ENCODE measurements at regions not wholly inside any gene's neighbourhood (a gene's known extent, or its start where the extent isn't known, plus 50 kb on each side); places are given as distances from the start of the nearest gene placed in this dataset.
"Not testable (repeated sequence)": the region's sequence is repeated elsewhere in the genome, so short reads cannot be mapped to it uniquely, and the experiment has no call there.

DNA sequence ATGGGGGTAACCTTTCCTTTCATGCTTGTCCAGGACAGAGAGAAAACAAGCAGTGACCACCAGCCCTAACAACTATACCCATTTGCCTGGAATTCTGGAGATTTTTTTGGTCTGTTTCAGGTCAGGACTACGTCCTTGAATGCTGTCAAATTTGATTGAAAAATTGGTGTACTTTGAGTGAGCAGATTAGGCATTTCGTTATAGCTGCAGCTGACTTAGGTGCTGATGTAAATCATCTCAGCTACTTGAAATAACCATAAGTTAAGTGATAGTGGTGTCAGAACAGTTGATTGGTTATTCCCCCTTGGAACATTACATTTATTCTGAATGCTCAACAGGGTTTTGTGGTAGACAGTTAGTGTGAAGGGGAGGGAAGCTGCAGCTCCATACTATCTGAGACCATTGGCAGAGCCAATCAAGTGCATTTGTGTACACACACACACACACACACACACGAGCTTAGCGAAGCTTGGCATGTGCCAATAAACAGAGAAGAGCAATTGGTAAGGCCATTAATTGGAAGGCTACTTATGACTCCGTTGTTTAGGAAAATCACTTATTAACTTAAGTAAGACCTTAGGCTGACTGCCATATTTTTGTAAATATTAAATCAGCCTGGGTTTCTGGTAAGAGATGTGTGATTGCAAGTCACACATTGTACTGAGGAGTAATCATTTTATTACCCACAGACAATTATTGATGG is 447.8 kb downstream of the MFSD1 start:
- Histone ChIP-seq H3K27ac (ENCODE audit: low read depth, low read length) (no peak overlapping the region), H3K9ac (ENCODE audit: low read depth in 1 of 2, low read length in 2 of 2) (no peak overlapping the region), H3K4me3 (ENCODE audit: low read depth in 1 of 2, low read length in 2 of 2) (no peak overlapping the region), H3K9me3 (ENCODE audit: control insufficient read depth in 1 of 2, low read length in 2 of 2) (peaks cover 0 to 10% of the 10 kb centered on the region in 2 donors), H3K4me1 (ENCODE audit: control insufficient read depth in 1 of 2, insufficient read depth in 2 of 2, low read length in 2 of 2) (no peaks in the 10 kb centered on the region), H3K36me3 (ENCODE audit: control insufficient read depth in 1 of 2, insufficient read depth in 2 of 2, low read length in 2 of 2) (no peaks in the 10 kb centered on the region), H3K27me3 (ENCODE audit: control insufficient read depth in 1 of 2, insufficient read depth in 2 of 2, low read length in 2 of 2) (no peaks in the 10 kb centered on the region)

DNA sequence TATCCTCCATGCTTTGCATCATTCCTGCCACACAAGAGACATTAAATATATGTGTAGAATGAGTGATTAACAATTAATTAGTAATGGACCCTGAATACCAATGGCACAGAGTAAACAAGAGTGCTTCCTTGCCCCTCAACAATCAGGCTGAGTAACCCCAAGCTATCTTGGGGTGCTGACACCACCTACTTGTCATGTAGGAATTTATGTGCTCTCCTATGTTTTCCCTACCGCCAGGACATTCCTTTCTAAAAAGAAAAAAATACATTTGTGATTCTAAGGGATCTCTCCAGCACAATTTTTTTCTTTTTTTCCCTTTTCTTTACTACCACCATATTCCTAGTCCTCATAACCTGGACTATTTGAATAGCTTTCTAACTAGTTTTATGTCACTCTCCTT is 449.1 kb downstream of the MFSD1 start:
- no peak overlapping the region for H3K27ac ChIP-seq (ENCODE audit: low read depth, low read length)
- no peaks in the 10 kb centered on the region for H3K36me3 ChIP-seq (ENCODE audit: control insufficient read depth in 1 of 2, insufficient read depth in 2 of 2, low read length in 2 of 2)
- H3K4me1 ChIP-seq (ENCODE audit: control insufficient read depth in 1 of 2, insufficient read depth in 2 of 2, low read length in 2 of 2), result no peaks in the 10 kb centered on the region
- peaks cover 0 to 10% of the 10 kb centered on the region in 2 donors for H3K9me3 ChIP-seq (ENCODE audit: control insufficient read depth in 1 of 2, low read length in 2 of 2)
- no peaks in the 10 kb centered on the region for H3K27me3 ChIP-seq (ENCODE audit: control insufficient read depth in 1 of 2, insufficient read depth in 2 of 2, low read length in 2 of 2)
- H3K4me3 ChIP-seq (ENCODE audit: low read depth in 1 of 2, low read length in 2 of 2), result no peak overlapping the region
- no peak overlapping the region for H3K9ac ChIP-seq (ENCODE audit: low read depth in 1 of 2, low read length in 2 of 2)

DNA sequence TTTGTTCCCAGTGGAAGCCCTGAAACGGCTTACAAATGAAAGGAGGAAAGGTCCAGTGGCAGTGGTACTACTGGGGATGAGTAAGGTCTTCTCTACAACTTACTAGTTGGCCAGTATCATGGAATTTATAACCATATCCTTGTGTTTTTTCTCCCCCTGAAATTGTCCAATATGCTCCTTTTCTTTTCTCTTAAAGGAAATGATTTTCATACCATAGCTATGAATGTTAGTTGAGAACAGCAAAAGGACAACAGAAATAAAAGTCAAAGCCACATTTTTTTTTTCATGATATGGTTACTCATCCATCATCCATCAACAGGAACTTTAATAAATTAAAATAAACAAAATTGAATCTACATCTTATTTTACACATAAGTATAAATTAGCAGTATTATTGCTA is 450.4 kb downstream of the MFSD1 start:
- no peak overlapping the region for H3K9ac ChIP-seq (ENCODE audit: low read depth in 1 of 2, low read length in 2 of 2)
- H3K9me3 ChIP-seq (ENCODE audit: control insufficient read depth in 1 of 2, low read length in 2 of 2), result peaks cover 0 to 10% of the 10 kb centered on the region in 2 donors
- no peaks in the 10 kb centered on the region for H3K4me1 ChIP-seq (ENCODE audit: control insufficient read depth in 1 of 2, insufficient read depth in 2 of 2, low read length in 2 of 2)
- no peak overlapping the region for H3K27ac ChIP-seq (ENCODE audit: low read depth, low read length)
- no peak overlapping the region for H3K4me3 ChIP-seq (ENCODE audit: low read depth in 1 of 2, low read length in 2 of 2)
- no peaks in the 10 kb centered on the region for H3K27me3 ChIP-seq (ENCODE audit: control insufficient read depth in 1 of 2, insufficient read depth in 2 of 2, low read length in 2 of 2)
- no peaks in the 10 kb centered on the region for H3K36me3 ChIP-seq (ENCODE audit: control insufficient read depth in 1 of 2, insufficient read depth in 2 of 2, low read length in 2 of 2)

DNA sequence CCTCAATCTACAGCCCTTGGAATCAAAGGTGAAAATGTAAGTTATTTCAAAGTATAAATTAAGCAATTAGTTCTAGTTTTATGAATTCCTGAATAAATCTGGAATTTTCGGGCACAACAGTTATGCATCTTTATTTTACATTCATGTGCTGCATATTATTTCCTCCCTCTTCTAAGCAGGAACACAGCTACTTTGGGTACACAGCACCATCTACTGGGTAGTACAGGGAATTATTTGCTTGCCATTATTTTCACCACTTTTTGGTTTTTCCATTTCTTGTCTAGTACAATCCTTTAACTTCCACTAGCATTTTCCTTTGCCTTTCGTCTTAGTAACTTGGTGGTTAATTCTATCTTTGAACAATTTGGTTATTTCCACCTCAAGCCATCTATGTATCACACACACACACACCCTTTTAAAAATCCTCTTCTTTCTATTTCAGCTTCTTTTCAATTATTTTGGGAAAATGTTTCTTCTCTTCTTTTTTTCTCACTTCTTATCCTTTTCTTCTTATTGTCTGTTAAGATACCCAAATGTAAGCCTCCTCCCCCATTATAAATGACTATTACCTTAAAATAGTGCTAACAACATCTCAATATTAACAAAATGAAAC is 451.0 kb downstream of the MFSD1 start:
- Histone ChIP-seq H3K27ac (ENCODE audit: low read depth, low read length) (no peak overlapping the region), H3K9ac (ENCODE audit: low read depth in 1 of 2, low read length in 2 of 2) (no peak overlapping the region), H3K9me3 (ENCODE audit: control insufficient read depth in 1 of 2, low read length in 2 of 2) (peaks cover 0 to 10% of the 10 kb centered on the region in 2 donors), H3K4me3 (ENCODE audit: low read depth in 1 of 2, low read length in 2 of 2) (no peak overlapping the region), H3K36me3 (ENCODE audit: control insufficient read depth in 1 of 2, insufficient read depth in 2 of 2, low read length in 2 of 2) (no peaks in the 10 kb centered on the region), H3K27me3 (ENCODE audit: control insufficient read depth in 1 of 2, insufficient read depth in 2 of 2, low read length in 2 of 2) (no peaks in the 10 kb centered on the region), H3K4me1 (ENCODE audit: control insufficient read depth in 1 of 2, insufficient read depth in 2 of 2, low read length in 2 of 2) (no peaks in the 10 kb centered on the region)

DNA sequence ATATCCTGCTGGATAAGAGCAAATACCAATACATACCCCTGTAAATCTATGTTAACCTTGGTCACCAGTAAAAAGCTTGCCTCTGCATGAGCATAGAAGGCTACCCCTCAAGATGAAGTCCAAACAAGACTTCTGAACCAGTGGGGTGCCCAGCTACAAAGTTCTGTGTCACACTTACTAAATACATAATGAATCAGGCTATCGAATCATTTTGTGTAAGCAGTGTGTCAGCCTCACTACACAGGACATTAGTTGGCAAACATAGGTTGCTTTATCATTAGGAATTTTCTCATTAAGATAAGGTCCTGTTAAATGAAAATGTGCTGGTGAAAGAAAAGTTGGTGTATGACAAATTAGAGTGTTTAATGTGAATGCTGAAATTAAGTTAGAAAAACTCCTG is 452.0 kb downstream of the MFSD1 start:
- no peaks in the 10 kb centered on the region for H3K27me3 ChIP-seq (ENCODE audit: control insufficient read depth in 1 of 2, insufficient read depth in 2 of 2, low read length in 2 of 2)

DNA sequence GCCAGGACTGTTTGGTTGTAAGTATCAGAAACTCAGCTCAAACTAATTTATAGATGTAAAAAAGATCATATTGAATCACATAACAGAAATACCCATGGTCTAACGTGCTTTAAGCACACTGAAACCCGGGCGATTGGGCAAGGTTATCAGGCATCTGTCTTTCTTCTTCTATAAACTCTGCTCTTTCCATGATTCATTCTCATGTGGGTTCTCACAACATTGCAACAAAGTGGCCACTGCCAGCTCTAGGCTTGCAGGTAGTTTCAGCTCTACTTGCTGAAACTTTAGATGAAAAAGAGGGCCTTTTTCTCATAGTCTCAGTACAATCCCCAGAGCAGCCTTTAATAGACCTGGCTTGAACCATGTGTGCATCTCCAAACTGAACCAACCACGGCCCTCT is 456.1 kb downstream of the MFSD1 start:
- no peak overlapping the region for H3K27ac ChIP-seq (ENCODE audit: low read depth, low read length)
- no peak overlapping the region for H3K9ac ChIP-seq (ENCODE audit: low read depth in 1 of 2, low read length in 2 of 2)
- H3K27me3 ChIP-seq (ENCODE audit: control insufficient read depth in 1 of 2, insufficient read depth in 2 of 2, low read length in 2 of 2), result no peaks in the 10 kb centered on the region
- no peaks in the 10 kb centered on the region for H3K36me3 ChIP-seq (ENCODE audit: control insufficient read depth in 1 of 2, insufficient read depth in 2 of 2, low read length in 2 of 2)
- H3K9me3 ChIP-seq (ENCODE audit: control insufficient read depth in 1 of 2, low read length in 2 of 2), result no peaks in the 10 kb centered on the region
- H3K4me1 ChIP-seq (ENCODE audit: control insufficient read depth in 1 of 2, insufficient read depth in 2 of 2, low read length in 2 of 2), result no peaks in the 10 kb centered on the region
- H3K4me3 ChIP-seq (ENCODE audit: low read depth in 1 of 2, low read length in 2 of 2), result no peak overlapping the region

More for the DNA sequence above, 452.0 kb downstream of the MFSD1 start:
- Histone ChIP-seq H3K4me1 (ENCODE audit: control insufficient read depth in 1 of 2, insufficient read depth in 2 of 2, low read length in 2 of 2) (no peaks in the 10 kb centered on the region), H3K27ac (ENCODE audit: low read depth, low read length) (no peak overlapping the region), H3K9me3 (ENCODE audit: control insufficient read depth in 1 of 2, low read length in 2 of 2) (peaks cover 0 to 10% of the 10 kb centered on the region in 2 donors), H3K36me3 (ENCODE audit: control insufficient read depth in 1 of 2, insufficient read depth in 2 of 2, low read length in 2 of 2) (no peaks in the 10 kb centered on the region), H3K9ac (ENCODE audit: low read depth in 1 of 2, low read length in 2 of 2) (no peak overlapping the region), H3K4me3 (ENCODE audit: low read depth in 1 of 2, low read length in 2 of 2) (no peak overlapping the region)

DNA sequence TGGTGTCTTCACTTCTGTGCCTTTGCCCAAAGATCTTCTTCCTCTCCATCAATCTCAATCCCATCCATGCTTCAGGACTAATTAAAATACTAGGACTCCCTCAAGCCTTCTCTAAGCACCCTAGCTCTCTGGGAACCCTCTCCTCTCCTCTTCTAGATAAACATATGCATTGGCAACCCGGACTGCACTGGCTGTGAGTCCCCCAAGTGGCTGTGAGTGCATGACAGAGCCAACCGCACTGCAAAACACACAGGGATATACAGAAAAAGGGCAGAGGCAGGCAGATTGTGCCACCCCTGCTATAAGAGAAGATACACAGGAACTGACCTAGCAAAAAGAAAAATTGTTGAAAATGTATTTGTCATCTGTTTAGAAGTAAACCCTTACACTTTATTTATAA is 457.1 kb downstream of the MFSD1 start:
- Histone ChIP-seq H3K4me3 (ENCODE audit: low read depth in 1 of 2, low read length in 2 of 2) (no peak overlapping the region), H3K27me3 (ENCODE audit: control insufficient read depth in 1 of 2, insufficient read depth in 2 of 2, low read length in 2 of 2) (no peaks in the 10 kb centered on the region), H3K36me3 (ENCODE audit: control insufficient read depth in 1 of 2, insufficient read depth in 2 of 2, low read length in 2 of 2) (no peaks in the 10 kb centered on the region), H3K9me3 (ENCODE audit: control insufficient read depth in 1 of 2, low read length in 2 of 2) (no peaks in the 10 kb centered on the region), H3K4me1 (ENCODE audit: control insufficient read depth in 1 of 2, insufficient read depth in 2 of 2, low read length in 2 of 2) (no peaks in the 10 kb centered on the region), H3K9ac (ENCODE audit: low read depth in 1 of 2, low read length in 2 of 2) (no peak overlapping the region), H3K27ac (ENCODE audit: low read depth, low read length) (no peak overlapping the region)

DNA sequence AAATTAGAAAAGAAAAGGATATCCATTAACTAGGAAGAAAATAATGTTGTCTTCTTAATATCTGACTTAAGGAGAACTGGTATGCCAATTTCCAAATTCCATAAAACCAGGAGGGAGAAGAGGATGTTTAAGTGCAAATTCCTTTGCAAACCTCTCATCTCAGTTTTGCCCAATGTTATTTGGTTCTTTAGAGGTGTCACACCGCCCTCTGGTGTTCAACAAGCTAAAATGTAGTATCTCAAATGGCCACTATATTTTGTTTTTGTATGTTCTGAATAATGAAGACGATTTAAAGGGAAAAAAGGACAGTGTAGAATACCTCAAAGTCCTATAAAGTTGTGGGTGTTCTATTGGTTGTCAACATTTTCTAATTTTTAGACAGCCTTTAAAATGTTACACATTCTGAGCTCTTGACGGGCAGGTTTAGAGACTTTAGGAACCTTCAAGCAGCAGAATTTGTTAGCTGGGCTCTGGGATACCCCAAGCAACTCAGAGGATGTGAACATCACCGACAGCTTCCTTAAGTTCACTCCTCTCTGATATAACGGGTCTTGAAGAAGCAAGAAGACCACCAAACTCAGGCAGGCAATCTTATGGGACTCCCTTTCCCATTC is 458.3 kb downstream of the MFSD1 start:
- H3K36me3 ChIP-seq (ENCODE audit: control insufficient read depth in 1 of 2, insufficient read depth in 2 of 2, low read length in 2 of 2), result no peaks in the 10 kb centered on the region
- no peak overlapping the region for H3K27ac ChIP-seq (ENCODE audit: low read depth, low read length)
- no peak overlapping the region for H3K4me3 ChIP-seq (ENCODE audit: low read depth in 1 of 2, low read length in 2 of 2)
- no peaks in the 10 kb centered on the region for H3K27me3 ChIP-seq (ENCODE audit: control insufficient read depth in 1 of 2, insufficient read depth in 2 of 2, low read length in 2 of 2)
- H3K4me1 ChIP-seq (ENCODE audit: control insufficient read depth in 1 of 2, insufficient read depth in 2 of 2, low read length in 2 of 2), result no peaks in the 10 kb centered on the region
- no peaks in the 10 kb centered on the region for H3K9me3 ChIP-seq (ENCODE audit: control insufficient read depth in 1 of 2, low read length in 2 of 2)
- H3K9ac ChIP-seq (ENCODE audit: low read depth in 1 of 2, low read length in 2 of 2), result no peak overlapping the region

DNA sequence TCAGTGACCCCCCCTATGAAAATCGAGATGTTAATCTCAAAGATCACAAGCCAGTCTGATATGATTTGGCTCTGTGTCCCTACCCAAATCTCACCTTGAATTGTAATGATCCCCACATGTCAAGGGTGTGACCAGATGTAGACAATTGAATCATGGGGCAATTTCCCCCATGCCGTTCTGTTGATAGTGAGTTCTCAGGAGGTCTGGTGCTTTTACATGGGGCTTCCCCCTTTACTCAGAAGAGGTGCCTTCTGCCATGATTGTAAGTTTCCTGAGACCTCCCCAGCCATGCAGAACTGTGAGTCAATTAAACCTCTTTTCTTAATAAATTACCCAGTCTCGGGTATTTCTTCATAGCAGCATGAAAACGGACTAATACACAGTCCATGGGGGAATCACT is 459.5 kb downstream of the MFSD1 start:
- not testable (repeated sequence) for H3K27ac ChIP-seq (ENCODE audit: low read depth, low read length); H3K27me3 ChIP-seq (ENCODE audit: control insufficient read depth in 1 of 2, insufficient read depth in 2 of 2, low read length in 2 of 2); H3K9me3 ChIP-seq (ENCODE audit: control insufficient read depth in 1 of 2, low read length in 2 of 2); H3K9ac ChIP-seq (ENCODE audit: low read depth in 1 of 2, low read length in 2 of 2); H3K36me3 ChIP-seq (ENCODE audit: control insufficient read depth in 1 of 2, insufficient read depth in 2 of 2, low read length in 2 of 2); H3K4me1 ChIP-seq (ENCODE audit: control insufficient read depth in 1 of 2, insufficient read depth in 2 of 2, low read length in 2 of 2); H3K4me3 ChIP-seq (ENCODE audit: low read depth in 1 of 2, low read length in 2 of 2)

DNA sequence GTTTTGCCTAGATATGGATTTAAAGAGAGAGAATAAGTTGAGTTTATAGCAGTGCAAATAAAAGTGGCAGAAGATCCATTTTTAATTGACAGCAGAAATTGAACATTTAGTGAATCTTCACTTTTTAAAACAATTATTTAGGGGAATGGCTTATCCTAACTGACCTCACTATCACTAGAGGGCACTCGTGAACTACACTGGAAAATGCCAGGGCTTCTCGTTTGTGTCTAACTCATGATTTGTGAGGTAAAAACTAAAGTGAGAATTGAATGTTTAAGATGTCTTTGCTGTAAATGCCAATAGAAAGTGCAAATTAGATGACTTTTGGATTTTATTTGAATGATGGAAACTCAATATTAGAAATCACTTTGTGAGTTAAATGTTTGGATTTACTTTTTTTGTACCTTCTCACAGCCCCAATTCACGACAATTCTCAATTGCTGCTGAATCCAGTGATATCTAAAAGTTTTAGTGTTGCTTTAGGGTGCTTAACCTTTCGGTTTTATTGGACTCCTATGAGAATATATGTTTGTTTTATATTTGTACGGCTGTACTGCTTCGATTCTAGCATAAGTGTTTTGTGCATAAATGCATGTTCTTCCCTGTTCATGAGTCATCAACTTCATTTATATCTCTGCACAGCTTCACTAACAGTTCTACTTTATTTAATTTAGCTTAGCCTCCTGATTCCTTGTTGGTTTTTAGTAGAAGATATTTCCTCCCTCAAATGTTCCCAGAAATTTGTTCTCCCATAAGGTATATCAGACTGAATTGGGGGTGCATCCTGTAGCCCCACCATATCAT is 462.1 kb downstream of the MFSD1 start:
- H3K9me3 ChIP-seq (ENCODE audit: control insufficient read depth in 1 of 2, low read length in 2 of 2), result no peaks in the 10 kb centered on the region
- no peaks in the 10 kb centered on the region for H3K36me3 ChIP-seq (ENCODE audit: control insufficient read depth in 1 of 2, insufficient read depth in 2 of 2, low read length in 2 of 2)
- H3K4me3 ChIP-seq (ENCODE audit: low read depth in 1 of 2, low read length in 2 of 2), result no peak overlapping the region
- no peak overlapping the region for H3K9ac ChIP-seq (ENCODE audit: low read depth in 1 of 2, low read length in 2 of 2)
- H3K4me1 ChIP-seq (ENCODE audit: control insufficient read depth in 1 of 2, insufficient read depth in 2 of 2, low read length in 2 of 2), result no peaks in the 10 kb centered on the region
- no peak overlapping the region for H3K27ac ChIP-seq (ENCODE audit: low read depth, low read length)
- H3K27me3 ChIP-seq (ENCODE audit: control insufficient read depth in 1 of 2, insufficient read depth in 2 of 2, low read length in 2 of 2), result no peaks in the 10 kb centered on the region
